ENCODE measurements at regions not wholly inside any gene's neighbourhood (a gene's known extent, or its start where the extent isn't known, plus 50 kb on each side); places are given as distances from the start of the nearest gene placed in this dataset.

- H3K56ac ChIP-seq (ENCODE audit: extremely low read depth, insufficient read depth, low read length): no peak overlapping the region
- no peak overlapping the region for H2BK120ac ChIP-seq (ENCODE audit: low read depth, low read length)
- no peaks in the 10 kb centered on the region for H3K4me1 ChIP-seq (ENCODE audit: control insufficient read depth, insufficient read depth, low read length)
- WGBS, 2 experiments (ENCODE audit: extremely low coverage in 2 of 2, insufficient read length in 1 of 2): 20% methylated on average over 1 of the region's 8 CpGs; no CpG with 5 or more reads in 1 of the 2 experiments
- no peaks in the 10 kb centered on the region for H3K79me1 ChIP-seq (ENCODE audit: low read depth in 1 of 2, low read length in 2 of 2)
- H2AK5ac ChIP-seq (ENCODE audit: low read depth, low read length): no peak overlapping the region
- TF ChIP-seq RCOR1 (IDR thresholded peaks at IDR 0.05; ENCODE audit: insufficient replicate concordance, low read length): no peak
- TF ChIP-seq CTCF (conservative IDR thresholded peaks at IDR 0.05; ENCODE audit: low read depth, low read length): no peak
- TF ChIP-seq RFX5 (IDR thresholded peaks at IDR 0.05; ENCODE audit: low read depth, low read length): no peak
- no peak for TF ChIP-seq BHLHE40 (IDR thresholded peaks at IDR 0.05; ENCODE audit: low read depth, low read length)
- TF ChIP-seq CHD1 (IDR thresholded peaks at IDR 0.05; ENCODE audit: low read depth, low read length): no peak
- TF ChIP-seq ELK1 (IDR thresholded peaks at IDR 0.05; ENCODE audit: borderline replicate concordance, low read depth, low read length): no peak
- TF ChIP-seq USF2 (IDR thresholded peaks at IDR 0.05; ENCODE audit: low read depth, low read length): no peak
- TF ChIP-seq FOS (IDR thresholded peaks at IDR 0.05; ENCODE audit: low read depth, low read length): no peak
- TF ChIP-seq CEBPB (IDR thresholded peaks at IDR 0.05; ENCODE audit: low read depth, low read length): no peak
- no peak for TF ChIP-seq POLR2A (IDR thresholded peaks at IDR 0.05; ENCODE audit: low read depth, low read length)
- H3K27me3 ChIP-seq (ENCODE audit: control insufficient read depth, insufficient read depth, low read length): peaks cover 37% of the 10 kb centered on the region
- H3K4me3 ChIP-seq (ENCODE audit: insufficient read depth, low read depth, low read length): no peak overlapping the region
- no peak overlapping the region for H3K4ac ChIP-seq (ENCODE audit: low read depth, low read length)
- no TSS peak for BruUV-seq (replicated peaks)
- H2AK9ac ChIP-seq (replicated peaks; ENCODE audit: low read depth, low read length, poor library complexity): no peak overlapping the region
- H3K18ac ChIP-seq (ENCODE audit: low read depth, low read length): no peak overlapping the region
- in situ Hi-C loops (cut with MboI; ENCODE audit: low sequenced_read_pairs): no loop called here
- H3K36me3 ChIP-seq (ENCODE audit: control insufficient read depth, insufficient read depth, low read length): no peaks in the 10 kb centered on the region
- H3K14ac ChIP-seq (replicated peaks; ENCODE audit: low read depth, low read length): no peak overlapping the region
- H2AFZ ChIP-seq (replicated peaks; ENCODE audit: low read length, poor library complexity): no peak overlapping the region
- H3K27ac ChIP-seq (ENCODE audit: insufficient read depth, low read length): no peak overlapping the region
- H2BK20ac ChIP-seq (ENCODE audit: low read depth, low read length): no peak overlapping the region
- no peak overlapping the region for H3K4me2 ChIP-seq (ENCODE audit: low read depth, low read length)
- H2BK5ac ChIP-seq (ENCODE audit: low read depth, low read length, poor library complexity, severe bottlenecking): no peak overlapping the region
- ChIA-PET CTCF (no interaction called here), POLR2A (ENCODE audit: unreplicated experiment) (no interaction called here)
- H2BK15ac ChIP-seq (ENCODE audit: low read depth, low read length): no peak overlapping the region
- H4K91ac ChIP-seq (ENCODE audit: insufficient read depth, low read depth, low read length): no peak overlapping the region
- no peak overlapping the region for H3K23ac ChIP-seq (ENCODE audit: low read depth, low read length)
- DNase-seq: no peak
- H4K5ac ChIP-seq (ENCODE audit: low read depth, low read length): no peak overlapping the region
- H3K9me3 ChIP-seq (ENCODE audit: control insufficient read depth, insufficient read depth, low read length): no peaks in the 10 kb centered on the region
- no peak overlapping the region for H4K8ac ChIP-seq (ENCODE audit: low read depth in 2 of 2, low read length in 2 of 2)
- H3K9me1 ChIP-seq (ENCODE audit: insufficient read depth, low read length): no peaks in the 10 kb centered on the region
- H3K9ac ChIP-seq (ENCODE audit: low read depth, low read length): no peak overlapping the region
- H4K20me1 ChIP-seq (ENCODE audit: insufficient read depth, low read length): no peaks in the 10 kb centered on the region
- dilution Hi-C loops (cut with HindIII; ENCODE audit: low sequenced_read_pairs, unreplicated experiment): no loop called here
- no peak for ATAC-seq (ENCODE audit: low read depth)
- intact Hi-C loops (cut with micrococcal nuclease): no loop called here
These were observed 76.2 kb upstream of the UNC5B start for GRCh38 chr10:71136036-71136721.

All from IMR-90 (cell line).